ENCODE measurements at regions not wholly inside any gene's neighbourhood (a gene's known extent, or its start where the extent isn't known, plus 50 kb on each side); places are given as distances from the start of the nearest gene placed in this dataset.
"Not testable (repeated sequence)": the region's sequence is repeated elsewhere in the genome, so short reads cannot be mapped to it uniquely, and the experiment has no call there.

- no peak for DNase-seq
Observed at GRCh38 chr3:4030624-4031023, 231.4 kb downstream of the LRRN1 start.

GRCh38 chr3:4033296-4033695 lies 234.1 kb downstream of the LRRN1 start:
- no peak for DNase-seq

GRCh38 chr3:4036046-4036445 lies 236.8 kb downstream of the LRRN1 start:
- DNase-seq, result no peak

GRCh38 chr3:4038351-4038750 lies 239.1 kb downstream of the LRRN1 start:
- no peak for DNase-seq

- no peak for DNase-seq
Observed at GRCh38 chr3:4042070-4042469, 242.8 kb downstream of the LRRN1 start.

GRCh38 chr3:4042869-4043268 lies 243.6 kb downstream of the LRRN1 start:
- no peak for DNase-seq

- no peak for DNase-seq
Observed at GRCh38 chr3:4043867-4044575, 244.8 kb downstream of the LRRN1 start.

GRCh38 chr3:4044619-4045018 lies 245.4 kb downstream of the LRRN1 start:
- DNase-seq, result no peak

- no peak for DNase-seq
Observed at GRCh38 chr3:4045756-4046155, 246.5 kb downstream of the LRRN1 start.

- no peak for DNase-seq
Observed at GRCh38 chr3:4047366-4047765, 248.1 kb downstream of the LRRN1 start.

- no peak for DNase-seq
Observed at GRCh38 chr3:4052706-4053105, 250.5 kb upstream of the SETMAR start.

GRCh38 chr3:4053975-4054374 lies 249.2 kb upstream of the SETMAR start:
- no peak for DNase-seq

GRCh38 chr3:4060064-4060463 lies 243.1 kb upstream of the SETMAR start:
- no peak for DNase-seq

GRCh38 chr3:4060603-4061002 lies 242.6 kb upstream of the SETMAR start:
- no peak for DNase-seq

- DNase-seq, result no peak
Observed at GRCh38 chr3:4061195-4061594, 242.0 kb upstream of the SETMAR start.

- DNase-seq, result no peak
Observed at GRCh38 chr3:4061783-4062360, 241.3 kb upstream of the SETMAR start.

GRCh38 chr3:4062621-4063020 lies 240.5 kb upstream of the SETMAR start:
- no peak for DNase-seq

GRCh38 chr3:4063916-4064574 lies 239.1 kb upstream of the SETMAR start:
- DNase-seq, result no peak

GRCh38 chr3:4065085-4065484 lies 238.1 kb upstream of the SETMAR start:
- DNase-seq, result no peak

GRCh38 chr3:4065554-4065953 lies 237.6 kb upstream of the SETMAR start:
- no peak for DNase-seq

- DNase-seq, result peak; percentile 22
Observed at GRCh38 chr3:4067893-4068292, 235.3 kb upstream of the SETMAR start.

GRCh38 chr3:4069796-4070195 lies 233.4 kb upstream of the SETMAR start:
- DNase-seq, result no peak

GRCh38 chr3:4071481-4072184 lies 231.5 kb upstream of the SETMAR start:
- DNase-seq, result no peak

- not testable (repeated sequence) for DNase-seq
Observed at GRCh38 chr3:4077278-4077677, 225.9 kb upstream of the SETMAR start.
